PC-9 (cell line): ENCODE measurements at regions not wholly inside any gene's neighbourhood (a gene's known extent, or its start where the extent isn't known, plus 50 kb on each side); places are given as distances from the start of the nearest gene placed in this dataset.

ENCODE experiments used
- CTCF ChIP-seq: fragments of 200-600 bp; sonication (generic); conservative IDR thresholded peaks from 2 replicates; pipeline ENCODE4 v1.6.1; 2017; ENCODE audit warnings: mixed run types, antibody characterized with exemption, mild to moderate bottlenecking, moderate library complexity
- EZH2 ChIP-seq: fragments of 200-600 bp; sonication (generic); IDR thresholded peaks from 2 replicates; pipeline ENCODE4 v1.8.0; 2017; ENCODE audit warnings: antibody characterized with exemption, low read depth

GRCh38 chrX:3526731-3527130, 180.3 kb upstream of the MXRA5 start:
- TF ChIP-seq EZH2, result no peak
- TF ChIP-seq CTCF, result no peak
